ENCODE measurements at regions not wholly inside any gene's neighbourhood (a gene's known extent, or its start where the extent isn't known, plus 50 kb on each side); places are given as distances from the start of the nearest gene placed in this dataset.

- Histone ChIP-seq H3K27ac (ENCODE audit: low read depth, low read length, poor library complexity, severe bottlenecking) (no peak overlapping the region), H3K4me1 (ENCODE audit: insufficient read depth, low read length, poor library complexity, severe bottlenecking) (no peaks in the 10 kb centered on the region), H3K27me3 (replicated peaks; ENCODE audit: insufficient read depth, low read depth, low read length, poor library complexity) (peaks cover 41% of the 10 kb centered on the region), H3K36me3 (ENCODE audit: insufficient read depth, low read length, poor library complexity, severe bottlenecking) (no peaks in the 10 kb centered on the region), H3K9me3 (ENCODE audit: low read depth, low read length, poor library complexity, severe bottlenecking) (no peaks in the 10 kb centered on the region), H3K4me3 (ENCODE audit: low read depth, low read length, poor library complexity, severe bottlenecking) (no peak overlapping the region)
- TF ChIP-seq, protein P1, sequence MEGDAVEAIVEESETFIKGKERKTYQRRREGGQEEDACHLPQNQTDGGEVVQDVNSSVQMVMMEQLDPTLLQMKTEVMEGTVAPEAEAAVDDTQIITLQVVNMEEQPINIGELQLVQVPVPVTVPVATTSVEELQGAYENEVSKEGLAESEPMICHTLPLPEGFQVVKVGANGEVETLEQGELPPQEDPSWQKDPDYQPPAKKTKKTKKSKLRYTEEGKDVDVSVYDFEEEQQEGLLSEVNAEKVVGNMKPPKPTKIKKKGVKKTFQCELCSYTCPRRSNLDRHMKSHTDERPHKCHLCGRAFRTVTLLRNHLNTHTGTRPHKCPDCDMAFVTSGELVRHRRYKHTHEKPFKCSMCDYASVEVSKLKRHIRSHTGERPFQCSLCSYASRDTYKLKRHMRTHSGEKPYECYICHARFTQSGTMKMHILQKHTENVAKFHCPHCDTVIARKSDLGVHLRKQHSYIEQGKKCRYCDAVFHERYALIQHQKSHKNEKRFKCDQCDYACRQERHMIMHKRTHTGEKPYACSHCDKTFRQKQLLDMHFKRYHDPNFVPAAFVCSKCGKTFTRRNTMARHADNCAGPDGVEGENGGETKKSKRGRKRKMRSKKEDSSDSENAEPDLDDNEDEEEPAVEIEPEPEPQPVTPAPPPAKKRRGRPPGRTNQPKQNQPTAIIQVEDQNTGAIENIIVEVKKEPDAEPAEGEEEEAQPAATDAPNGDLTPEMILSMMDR (conservative IDR thresholded peaks at IDR 0.05; ENCODE audit: low read depth, low read length), result no peak
- TF ChIP-seq EZH2 (IDR thresholded peaks at IDR 0.05; ENCODE audit: borderline replicate concordance, low read depth, low read length, poor library complexity, severe bottlenecking), result no peak
- DNase-seq (ENCODE audit: low spot score), result no peak
- ChIA-PET POLR2A (ENCODE audit: low non-redundant PET) (no interaction called here), CTCF (no interaction called here)
- intact Hi-C loops (cut with micrococcal nuclease; ENCODE audit: unreplicated experiment), result no loop called here
- BruUV-seq (replicated peaks), result no TSS peak
These were observed 259.0 kb upstream of the G2E3 start for GRCh38 chr14:30299915-30300314.

GRCh38 chr14:30303350-30303749 is 255.6 kb upstream of the G2E3 start:
- DNase-seq (ENCODE audit: low spot score), result no peak
- no peaks in the 10 kb centered on the region for H3K4me1 ChIP-seq (ENCODE audit: insufficient read depth, low read length, poor library complexity, severe bottlenecking)
- no peaks in the 10 kb centered on the region for H3K9me3 ChIP-seq (ENCODE audit: low read depth, low read length, poor library complexity, severe bottlenecking)
- TF ChIP-seq EZH2 (IDR thresholded peaks at IDR 0.05; ENCODE audit: borderline replicate concordance, low read depth, low read length, poor library complexity, severe bottlenecking), result no peak
- TF ChIP-seq, protein P1 (conservative IDR thresholded peaks at IDR 0.05; ENCODE audit: low read depth, low read length), result no peak
- H3K36me3 ChIP-seq (ENCODE audit: insufficient read depth, low read length, poor library complexity, severe bottlenecking), result no peaks in the 10 kb centered on the region
- CTCF ChIA-PET, result no interaction called here
- BruUV-seq (replicated peaks), result no TSS peak
- H3K27ac ChIP-seq (ENCODE audit: low read depth, low read length, poor library complexity, severe bottlenecking), result no peak overlapping the region
- POLR2A ChIA-PET (ENCODE audit: low non-redundant PET), result no interaction called here
- no peak overlapping the region for H3K4me3 ChIP-seq (ENCODE audit: low read depth, low read length, poor library complexity, severe bottlenecking)
- intact Hi-C loops (cut with micrococcal nuclease; ENCODE audit: unreplicated experiment), result no loop called here
- peaks cover 33% of the 10 kb centered on the region for H3K27me3 ChIP-seq (replicated peaks; ENCODE audit: insufficient read depth, low read depth, low read length, poor library complexity)

GRCh38 chr14:30305346-30305745 is 253.6 kb upstream of the G2E3 start:
- Histone ChIP-seq H3K9me3 (ENCODE audit: low read depth, low read length, poor library complexity, severe bottlenecking) (no peaks in the 10 kb centered on the region), H3K36me3 (ENCODE audit: insufficient read depth, low read length, poor library complexity, severe bottlenecking) (no peaks in the 10 kb centered on the region), H3K4me3 (ENCODE audit: low read depth, low read length, poor library complexity, severe bottlenecking) (no peak overlapping the region), H3K27me3 (replicated peaks; ENCODE audit: insufficient read depth, low read depth, low read length, poor library complexity) (peaks cover 34% of the 10 kb centered on the region), H3K4me1 (ENCODE audit: insufficient read depth, low read length, poor library complexity, severe bottlenecking) (no peaks in the 10 kb centered on the region), H3K27ac (ENCODE audit: low read depth, low read length, poor library complexity, severe bottlenecking) (no peak overlapping the region)
- ChIA-PET CTCF (no interaction called here), POLR2A (ENCODE audit: low non-redundant PET) (no interaction called here)
- intact Hi-C loops (cut with micrococcal nuclease; ENCODE audit: unreplicated experiment), result no loop called here
- no peak for DNase-seq (ENCODE audit: low spot score)
- no peak for TF ChIP-seq EZH2 (IDR thresholded peaks at IDR 0.05; ENCODE audit: borderline replicate concordance, low read depth, low read length, poor library complexity, severe bottlenecking)
- TF ChIP-seq, protein P1 (conservative IDR thresholded peaks at IDR 0.05; ENCODE audit: low read depth, low read length), result no peak
- BruUV-seq (replicated peaks), result no TSS peak
